CD4-positive, alpha-beta memory T cell (primary cell): ENCODE measurements at regions not wholly inside any gene's neighbourhood (a gene's known extent, or its start where the extent isn't known, plus 50 kb on each side); places are given as distances from the start of the nearest gene placed in this dataset.
"Not testable (repeated sequence)": the region's sequence is repeated elsewhere in the genome, so short reads cannot be mapped to it uniquely, and the experiment has no call there.

Experiments
- CTCF ChIA-PET: fragments of 350-600 bp; sonication (Branson Sonifier 250); formaldehyde crosslinking; loops from one replicate; lab custom pipeline; 2021; ENCODE audit warnings: inconsistent platforms; ENCODE audit not compliant: partially characterized antibody; lab: Charles Lee
- POLR2A ChIA-PET: fragments of 350-600 bp; sonication (Branson Sonifier 250); formaldehyde crosslinking; loops from one replicate; lab custom pipeline; 2021; ENCODE audit not compliant: partially characterized antibody; lab: Charles Lee
- DNase-seq, 5 donors: peaks; one replicate each; pipeline versions ENCODE4 v3.0.0 to v3.0.0-alpha.2; 2020 to 2022; ENCODE audit warnings: mixed read lengths in 1 of 5
- H3K27ac ChIP-seq: one replicate; pipeline ENCODE4 v1.7.0; 2013; ENCODE audit warnings: low read depth, low read length
- H3K27me3 ChIP-seq: 2 replicates; pipeline ENCODE4 v1.7.0; 2013; ENCODE audit warnings: mild to moderate bottlenecking, low read length, moderate library complexity; ENCODE audit not compliant: insufficient read depth
- H3K36me3 ChIP-seq: 2 replicates; pipeline ENCODE4 v1.7.0; 2013; ENCODE audit warnings: mild to moderate bottlenecking, low read length, moderate library complexity; ENCODE audit not compliant: insufficient read depth
- H3K4me1 ChIP-seq: 2 replicates; pipeline ENCODE4 v1.7.0; 2013; ENCODE audit warnings: mild to moderate bottlenecking, low read length, moderate library complexity; ENCODE audit not compliant: insufficient read depth
- H3K4me3 ChIP-seq, 2 donors: one replicate each; pipeline ENCODE4 v1.7.0; 2013; ENCODE audit warnings: low read length in 2 of 2, mild to moderate bottlenecking in 1 of 2
- H3K9me3 ChIP-seq, 2 donors: one replicate each; pipeline ENCODE4 v1.7.0; 2013; ENCODE audit warnings: low read length in 2 of 2, control low read depth in 1 of 2; ENCODE audit not compliant: control insufficient read depth in 1 of 2
- H3K27ac Mint-ChIP-seq, 7 donors: one replicate each; pipeline ENCODE4 v1.8.0; 2020 to 2021; ENCODE audit warnings: mixed read lengths in 7 of 7, mild to moderate bottlenecking in 6 of 7, inconsistent platforms in 3 of 7, moderate library complexity in 3 of 7
- H3K27me3 Mint-ChIP-seq, 2 donors: one replicate each; pipeline ENCODE4 v1.8.0; 2020 to 2021; ENCODE audit warnings: mixed read lengths in 2 of 2
- H3K36me3 Mint-ChIP-seq, 2 donors: one replicate each; pipeline ENCODE4 v1.8.0; 2020 to 2021; ENCODE audit warnings: mixed read lengths in 2 of 2, inconsistent platforms in 1 of 2, mild to moderate bottlenecking in 1 of 2
- H3K4me1 Mint-ChIP-seq, 4 donors: one replicate each; pipeline ENCODE4 v1.8.0; 2020 to 2021; ENCODE audit warnings: mixed read lengths in 4 of 4, mild to moderate bottlenecking in 1 of 4
- H3K4me3 Mint-ChIP-seq, 8 donors: one replicate each; pipeline ENCODE4 v1.8.0; 2020 to 2021; ENCODE audit warnings: mixed read lengths in 8 of 8, mild to moderate bottlenecking in 7 of 8, moderate library complexity in 6 of 8, inconsistent platforms in 3 of 8
- H3K9me3 Mint-ChIP-seq, 8 donors: one replicate each; pipeline ENCODE4 v1.8.0; 2020 to 2021; ENCODE audit warnings: mixed read lengths in 8 of 8, mild to moderate bottlenecking in 5 of 8, inconsistent platforms in 3 of 8, moderate library complexity in 1 of 8
- intact Hi-C: fragments of 100-400 bp; cut with micrococcal nuclease; formaldehyde crosslinking; loops from one replicate; pipeline ENCODE4 v1.15.1; 2023

DNA sequence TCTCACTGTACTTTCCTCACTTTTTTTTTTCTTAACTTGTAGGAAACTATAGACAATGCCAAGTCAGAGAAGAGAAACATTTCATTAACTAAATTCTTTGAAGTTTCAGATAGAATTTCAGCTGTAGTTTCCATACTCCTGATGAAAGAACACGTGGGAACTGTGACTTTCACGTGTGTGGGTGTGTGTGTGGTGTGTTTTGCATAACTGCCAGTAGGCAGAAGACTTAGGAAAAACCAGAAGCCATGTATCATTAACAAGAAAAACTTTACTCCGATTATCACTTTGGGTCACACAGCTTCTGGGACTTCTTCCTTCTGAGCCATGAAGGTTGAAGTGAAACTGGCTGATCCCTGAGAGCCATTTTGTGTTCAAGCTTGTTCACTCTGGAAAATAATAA is 483.3 kb downstream of the TFAP2B start:
- Mint-ChIP-seq H3K36me3 (no peaks in the 10 kb centered on the region), H3K9me3 (peaks cover 0 to 6% (median 1%) of the 10 kb centered on the region in 8 donors), H3K4me1 (no peaks in the 10 kb centered on the region), H3K27me3 (no peaks in the 10 kb centered on the region), H3K27ac (no peak overlapping the region), H3K4me3 (no peak overlapping the region)
- intact Hi-C loops = no loop called here
- no peaks in the 10 kb centered on the region for H3K36me3 ChIP-seq
- no peaks in the 10 kb centered on the region for H3K27me3 ChIP-seq
- H3K4me1 ChIP-seq = no peaks in the 10 kb centered on the region
- CTCF ChIA-PET = no interaction called here
- POLR2A ChIA-PET = no interaction called here
- H3K27ac ChIP-seq = no peak overlapping the region
- H3K9me3 ChIP-seq = no peaks in the 10 kb centered on the region
- H3K4me3 ChIP-seq = no peak overlapping the region
- DNase-seq = no peak

DNA sequence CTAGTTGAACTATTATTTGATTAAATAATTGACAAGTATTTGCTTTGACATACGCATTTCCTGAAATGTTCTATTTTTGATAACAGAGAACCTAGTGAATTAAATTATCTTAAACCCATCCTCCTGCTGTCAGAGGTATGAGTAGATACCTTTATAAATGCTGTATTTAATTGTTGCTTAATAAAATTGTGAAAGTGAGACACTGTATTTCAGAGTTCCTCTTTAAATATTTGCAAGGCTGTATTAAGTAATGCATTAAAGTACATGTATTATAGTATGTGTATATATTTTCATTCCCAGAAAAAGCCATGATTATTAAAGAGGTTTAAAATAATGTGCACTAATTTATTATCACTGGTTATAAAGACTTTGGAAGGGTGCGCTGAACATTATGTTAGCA is 483.8 kb downstream of the TFAP2B start:
- intact Hi-C loops = no loop called here
- Mint-ChIP-seq H3K9me3 (peaks cover 0 to 6% (median 1%) of the 10 kb centered on the region in 8 donors), H3K27me3 (no peaks in the 10 kb centered on the region), H3K36me3 (no peaks in the 10 kb centered on the region), H3K27ac (no peak overlapping the region), H3K4me3 (no peak overlapping the region), H3K4me1 (no peaks in the 10 kb centered on the region)
- H3K4me1 ChIP-seq = no peaks in the 10 kb centered on the region
- no peaks in the 10 kb centered on the region for H3K9me3 ChIP-seq
- H3K36me3 ChIP-seq = no peaks in the 10 kb centered on the region
- H3K27me3 ChIP-seq = no peaks in the 10 kb centered on the region
- CTCF ChIA-PET = no interaction called here
- no peak for DNase-seq
- POLR2A ChIA-PET = no interaction called here
- no peak overlapping the region for H3K27ac ChIP-seq
- no peak overlapping the region for H3K4me3 ChIP-seq

DNA sequence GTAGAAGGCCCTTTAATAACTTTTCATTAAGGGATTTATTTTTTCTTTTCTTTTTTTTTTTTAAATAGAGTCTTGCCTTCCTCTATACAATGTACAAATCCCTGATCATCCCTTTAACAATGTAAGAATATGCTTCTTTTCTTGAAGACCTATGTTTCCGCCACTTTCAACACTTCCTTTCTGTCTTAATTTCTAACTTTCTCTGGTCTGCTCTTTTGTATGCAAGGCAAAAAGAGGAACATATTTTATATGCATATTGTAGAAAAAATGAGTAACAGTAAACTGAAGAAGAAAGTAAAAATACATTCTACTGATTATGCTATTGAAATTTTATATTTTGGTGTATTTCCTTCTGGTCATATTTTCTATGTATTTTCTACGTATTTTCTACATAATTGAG is 484.7 kb downstream of the TFAP2B start:
- no peak overlapping the region for H3K4me3 ChIP-seq
- Mint-ChIP-seq H3K27me3 (no peaks in the 10 kb centered on the region), H3K36me3 (no peaks in the 10 kb centered on the region), H3K27ac (no peak overlapping the region), H3K4me1 (no peaks in the 10 kb centered on the region), H3K9me3 (peaks cover 0 to 6% (median under 1%) of the 10 kb centered on the region in 8 donors), H3K4me3 (no peak overlapping the region)
- H3K4me1 ChIP-seq = no peaks in the 10 kb centered on the region
- ChIA-PET CTCF (no interaction called here), POLR2A (no interaction called here)
- no peaks in the 10 kb centered on the region for H3K9me3 ChIP-seq
- H3K27ac ChIP-seq = no peak overlapping the region
- H3K36me3 ChIP-seq = no peaks in the 10 kb centered on the region
- intact Hi-C loops = no loop called here
- no peaks in the 10 kb centered on the region for H3K27me3 ChIP-seq
- DNase-seq = no peak

DNA sequence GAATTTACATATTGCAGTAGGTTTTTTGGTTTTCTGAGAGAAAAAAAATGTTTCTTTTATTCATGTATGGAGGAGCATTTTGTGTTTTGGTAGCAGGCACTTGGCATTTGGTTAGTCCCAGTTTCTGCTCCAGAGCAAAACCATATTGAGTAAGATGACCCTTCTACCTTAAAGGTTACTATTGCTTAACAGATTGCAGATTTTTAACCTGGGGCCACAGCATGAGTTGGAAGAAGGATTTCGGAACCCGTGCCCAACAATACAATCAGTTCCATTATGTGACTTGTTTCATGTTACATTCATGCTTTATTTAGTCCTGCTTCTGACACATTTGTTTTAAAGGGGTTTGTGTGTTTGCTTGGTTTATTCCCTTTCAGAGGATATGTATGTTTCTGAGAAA is 496.3 kb downstream of the TFAP2B start:
- Mint-ChIP-seq H3K27me3 (no peaks in the 10 kb centered on the region), H3K4me3 (no peak overlapping the region), H3K27ac (no peak overlapping the region), H3K4me1 (no peaks in the 10 kb centered on the region), H3K36me3 (no peaks in the 10 kb centered on the region), H3K9me3 (peaks cover 0 to 4% (median 3%) of the 10 kb centered on the region in 8 donors)
- Histone ChIP-seq H3K36me3 (no peaks in the 10 kb centered on the region), H3K27ac (no peak overlapping the region), H3K4me3 (no peak overlapping the region), H3K4me1 (no peaks in the 10 kb centered on the region), H3K9me3 (no peaks in the 10 kb centered on the region), H3K27me3 (no peaks in the 10 kb centered on the region)
- intact Hi-C loops = no loop called here
- CTCF ChIA-PET = no interaction called here
- no peak for DNase-seq
- POLR2A ChIA-PET = no interaction called here

DNA sequence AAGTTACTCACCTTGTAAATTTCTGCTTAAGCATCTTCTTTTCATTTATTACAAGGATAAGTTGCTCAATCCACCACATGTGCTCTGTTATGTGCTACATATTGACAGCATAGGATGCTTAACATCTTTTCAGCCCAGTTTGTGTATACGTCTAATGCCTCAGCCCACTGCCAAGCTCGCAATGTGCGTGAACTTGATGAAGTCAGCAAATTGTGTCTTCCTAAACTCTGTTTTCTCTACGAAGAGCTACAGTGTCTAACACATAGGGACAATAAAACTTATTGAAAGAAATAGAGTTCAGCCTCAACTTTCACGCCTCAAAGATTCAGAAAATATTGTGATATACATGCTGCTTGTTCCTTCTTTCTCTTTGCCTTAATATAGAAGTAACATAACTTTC is 500.0 kb downstream of the TFAP2B start:
- no peaks in the 10 kb centered on the region for H3K36me3 Mint-ChIP-seq
- no peak for DNase-seq
- H3K4me3 Mint-ChIP-seq = no peak overlapping the region
- no peak overlapping the region for H3K27ac ChIP-seq
- no peaks in the 10 kb centered on the region for H3K27me3 ChIP-seq
- intact Hi-C loops = no loop called here
- H3K27ac Mint-ChIP-seq = no peak overlapping the region
- ChIA-PET CTCF (no interaction called here), POLR2A (no interaction called here)
- no peaks in the 10 kb centered on the region for H3K36me3 ChIP-seq
- no peak overlapping the region for H3K4me3 ChIP-seq
- H3K4me1 ChIP-seq = no peaks in the 10 kb centered on the region
- no peaks in the 10 kb centered on the region for H3K27me3 Mint-ChIP-seq
- peaks cover 0 to 10% (median 3%) of the 10 kb centered on the region in 8 donors for H3K9me3 Mint-ChIP-seq
- no peaks in the 10 kb centered on the region for H3K9me3 ChIP-seq
- no peaks in the 10 kb centered on the region for H3K4me1 Mint-ChIP-seq

DNA sequence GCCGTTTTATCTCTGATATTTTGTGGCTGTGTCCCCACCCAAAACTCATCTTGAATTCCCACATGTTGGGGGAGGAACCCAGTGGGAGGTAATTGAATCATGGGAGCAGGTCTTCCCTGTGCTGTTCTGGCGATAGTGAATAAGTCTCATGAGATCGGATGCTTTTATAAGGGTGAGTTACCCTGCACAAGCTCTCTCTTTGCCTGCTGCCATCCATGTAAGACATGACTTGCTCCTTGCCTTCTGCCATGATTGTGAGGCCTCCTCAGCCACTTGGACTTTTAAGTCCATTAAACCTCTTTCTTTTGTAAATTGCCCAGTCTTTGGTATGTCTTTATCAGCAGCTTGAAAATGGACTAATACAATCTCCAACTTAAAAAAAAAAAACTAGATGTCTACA is 502.8 kb downstream of the TFAP2B start:
- H3K4me3 ChIP-seq, H3K4me1 ChIP-seq, CTCF ChIA-PET, H3K36me3 ChIP-seq, H3K27me3 Mint-ChIP-seq, H3K4me1 Mint-ChIP-seq, H3K9me3 ChIP-seq, intact Hi-C loops, H3K36me3 Mint-ChIP-seq, H3K27me3 ChIP-seq, DNase-seq, H3K27ac Mint-ChIP-seq, H3K4me3 Mint-ChIP-seq, H3K27ac ChIP-seq, POLR2A ChIA-PET: not testable (repeated sequence)
- peaks cover 0 to 10% (median 3%) of the 10 kb centered on the region in 8 donors for H3K9me3 Mint-ChIP-seq

DNA sequence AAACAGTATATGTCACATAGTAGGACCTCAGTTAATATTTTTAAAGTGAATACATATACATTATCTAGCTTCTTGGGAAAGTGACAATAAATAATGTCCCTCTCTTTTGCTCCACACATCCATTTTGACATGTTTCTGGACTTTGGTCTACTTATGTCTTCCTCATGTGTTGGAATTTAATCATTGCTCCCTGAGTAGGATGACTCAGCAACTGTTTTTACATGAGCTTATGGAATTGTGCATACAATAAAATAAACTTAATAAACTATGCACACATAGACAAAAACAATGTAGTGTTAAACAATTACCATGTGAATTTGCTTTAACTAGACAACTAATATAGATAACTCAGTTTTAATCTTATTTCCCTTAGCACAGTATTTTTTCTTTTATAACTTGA is 503.8 kb downstream of the TFAP2B start:
- H3K27me3 ChIP-seq = no peaks in the 10 kb centered on the region
- no peaks in the 10 kb centered on the region for H3K4me1 ChIP-seq
- H3K4me1 Mint-ChIP-seq = no peaks in the 10 kb centered on the region
- intact Hi-C loops = no loop called here
- H3K27ac ChIP-seq = no peak overlapping the region
- H3K4me3 ChIP-seq = no peak overlapping the region
- H3K36me3 ChIP-seq = no peaks in the 10 kb centered on the region
- DNase-seq = no peak
- no peaks in the 10 kb centered on the region for H3K27me3 Mint-ChIP-seq
- ChIA-PET CTCF (no interaction called here), POLR2A (no interaction called here)
- no peak overlapping the region for H3K4me3 Mint-ChIP-seq
- no peaks in the 10 kb centered on the region for H3K9me3 ChIP-seq
- H3K27ac Mint-ChIP-seq = no peak overlapping the region
- no peaks in the 10 kb centered on the region for H3K36me3 Mint-ChIP-seq
- H3K9me3 Mint-ChIP-seq = peaks cover 0 to 7% (median 3%) of the 10 kb centered on the region in 8 donors

DNA sequence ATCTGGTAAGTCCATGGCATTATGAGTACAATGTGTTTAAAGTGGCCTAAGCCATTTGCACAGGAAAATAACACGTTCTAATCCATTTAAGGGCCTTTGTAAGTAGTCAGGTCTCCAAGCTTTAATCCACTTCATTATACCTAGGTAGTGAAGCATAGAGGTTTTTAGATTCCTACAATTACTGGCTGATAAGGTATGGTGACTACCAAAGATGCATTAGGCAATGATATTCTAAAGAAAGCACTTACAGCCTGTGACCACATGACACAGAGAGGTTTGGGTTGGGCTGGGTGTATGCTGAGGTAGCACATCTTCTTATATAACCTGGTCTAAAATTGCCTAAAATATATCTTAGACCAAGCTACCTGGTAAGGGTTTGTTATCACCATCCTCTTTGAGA is 504.4 kb downstream of the TFAP2B start:
- no peaks in the 10 kb centered on the region for H3K27me3 Mint-ChIP-seq
- no peak overlapping the region for H3K27ac ChIP-seq
- no peak overlapping the region for H3K27ac Mint-ChIP-seq
- CTCF ChIA-PET = no interaction called here
- POLR2A ChIA-PET = no interaction called here
- H3K4me3 ChIP-seq = no peak overlapping the region
- H3K9me3 Mint-ChIP-seq = peaks cover 0 to 7% (median 3%) of the 10 kb centered on the region in 8 donors
- no peak overlapping the region for H3K4me3 Mint-ChIP-seq
- intact Hi-C loops = no loop called here
- no peaks in the 10 kb centered on the region for H3K36me3 Mint-ChIP-seq
- no peaks in the 10 kb centered on the region for H3K4me1 Mint-ChIP-seq
- H3K4me1 ChIP-seq = no peaks in the 10 kb centered on the region
- H3K27me3 ChIP-seq = no peaks in the 10 kb centered on the region
- H3K9me3 ChIP-seq = no peaks in the 10 kb centered on the region
- no peak for DNase-seq
- no peaks in the 10 kb centered on the region for H3K36me3 ChIP-seq
